K562 (cell line): ENCODE measurements at regions not wholly inside any gene's neighbourhood (a gene's known extent, or its start where the extent isn't known, plus 50 kb on each side); places are given as distances from the start of the nearest gene placed in this dataset.

ENCODE experiments used
- ATAC-seq: fragments of 200-7000 bp; cut with Tn5 transposase; 3 replicates; pipeline ENCODE4 v1.9.1; 2020; ENCODE audit warnings: moderate library complexity
- BruUV-seq: library from RNA; stranded (reverse); fragments of 400-500 nt; replicated peaks from 2 replicates; lab custom pipeline; 2021; lab: Mats Ljungman, UMichigan
- CTCF ChIA-PET: fragments of 300-600 bp; formaldehyde crosslinking; extraction: SDS; loops from one replicate; lab custom pipeline; 2021; ENCODE audit warnings: low intra/inter-chr PET ratio; lab: Yijun Ruan, JAX
- POLR2A ChIA-PET: fragments of 300-600, 350-650 bp; sonication (Branson Sonifier 250); formaldehyde crosslinking; extraction: SDS; loops from one replicate; lab custom pipeline; 2021; ENCODE audit warnings: antibody characterized with exemption, inconsistent platforms; lab: Yijun Ruan, JAX
- DNase-seq, 4 experiments: peaks; one replicate each; pipeline versions ENCODE4 v3.0.0 to v3.0.0-alpha.2; 2011 to 2018; ENCODE audit warnings: low spot score in 3 of 4, mixed read lengths in 3 of 4; ENCODE audit errors: extremely low read depth in 1 of 4
- FAIRE-seq: peaks from 2 replicates; lab custom pipeline; 2011; peaks lifted over from hg19 to GRCh38; lab: Jason Lieb, UNC
- H2AFZ ChIP-seq: 2 replicates; pipeline ENCODE4 v1.6.0; 2011; ENCODE audit warnings: low read depth, low read length, control low read depth, inconsistent platforms
- H3K27ac ChIP-seq: fragments of 200-600 bp; 3 replicates; pipeline ENCODE4 v1.8.0; 2011; ENCODE audit warnings: low read depth, mild to moderate bottlenecking, control low read depth, inconsistent platforms, low read length, moderate library complexity, mixed read lengths; ENCODE audit errors: extremely low read depth
- H3K27me3 ChIP-seq, 2 experiments: fragments of 300-600 bp in 1 of 2; 2 replicates in 1 of 2; 3 replicates in 1 of 2; pipeline versions ENCODE4 v1.6.0 to v1.8.0; 2011; ENCODE audit warnings: inconsistent platforms in 2 of 2, low read length in 2 of 2, mild to moderate bottlenecking in 1 of 2, mixed read lengths in 1 of 2, moderate library complexity in 1 of 2; ENCODE audit not compliant: control insufficient read depth in 2 of 2, insufficient read depth in 2 of 2
- H3K36me3 ChIP-seq: fragments of 300-600 bp; 3 replicates; pipeline ENCODE4 v1.8.0; 2011; ENCODE audit warnings: mild to moderate bottlenecking, low read length, inconsistent platforms; ENCODE audit not compliant: control insufficient read depth, insufficient read depth
- H3K4me1 ChIP-seq, 2 experiments: fragments of 200-600 bp in 1 of 2; replicated peaks in 1 of 2; 2 replicates in 1 of 2; 3 replicates in 1 of 2; pipeline versions ENCODE4 v1.5.1 to v1.8.0; 2011; ENCODE audit warnings: inconsistent platforms in 2 of 2, low read length in 2 of 2, mild to moderate bottlenecking in 1 of 2, mixed read lengths in 1 of 2, moderate library complexity in 1 of 2; ENCODE audit not compliant: control insufficient read depth in 2 of 2, insufficient read depth in 2 of 2
- H3K4me2 ChIP-seq: 2 replicates; pipeline ENCODE4 v1.6.1; 2011; ENCODE audit warnings: low read length, control low read depth, inconsistent platforms, mixed read lengths; ENCODE audit not compliant: insufficient read depth
- H3K4me3 ChIP-seq: fragments of 200-600 bp; sonication (generic), shearing (Covaris generic); 2 replicates; pipeline ENCODE4 v1.5.1; 2016; ENCODE audit warnings: control low read depth, inconsistent platforms
- H3K79me2 ChIP-seq: fragments of 200-600 bp; 3 replicates; pipeline ENCODE4 v1.8.0; 2011; ENCODE audit warnings: low read length, inconsistent platforms; ENCODE audit not compliant: control insufficient read depth, insufficient read depth
- H3K9ac ChIP-seq, 2 experiments: 2 replicates each; pipeline versions ENCODE4 v1.6.0 to v1.6.1; 2011; ENCODE audit warnings: low read depth in 2 of 2, low read length in 2 of 2, control low read depth in 1 of 2, inconsistent platforms in 1 of 2, mild to moderate bottlenecking in 1 of 2, mixed read lengths in 1 of 2; ENCODE audit not compliant: insufficient read depth in 1 of 2
- H3K9me1 ChIP-seq: one replicate; pipeline ENCODE4 v1.6.0; 2011; ENCODE audit warnings: inconsistent platforms, mild to moderate bottlenecking, low read length, moderate library complexity; ENCODE audit not compliant: control insufficient read depth, insufficient read depth
- H3K9me3 ChIP-seq: replicated peaks from 2 replicates; pipeline ENCODE4 v1.5.1; 2011; ENCODE audit warnings: low read depth, low read length, inconsistent platforms; ENCODE audit not compliant: control insufficient read depth, insufficient read depth
- H4K20me1 ChIP-seq: replicated peaks from 2 replicates; pipeline ENCODE4 v1.6.1; 2011; ENCODE audit warnings: low read length, inconsistent platforms, mixed read lengths; ENCODE audit not compliant: control insufficient read depth, insufficient read depth
- BCLAF1 ChIP-seq, 2 experiments: fragments of 450-650 bp in 1 of 2; IDR thresholded peaks; 2 replicates each; pipeline ENCODE4 v1.6.1; 2011 to 2017; ENCODE audit warnings: low read depth in 2 of 2, antibody characterized with exemption in 1 of 2, borderline replicate concordance in 1 of 2, low read length in 1 of 2, mild to moderate bottlenecking in 1 of 2, mixed read lengths in 1 of 2; ENCODE audit not compliant: control insufficient read depth in 1 of 2
- GABPA ChIP-seq: fragments of 200-800 bp; sonication (Bioruptor generic); conservative IDR thresholded peaks from 2 replicates; pipeline ENCODE4 v1.6.1; 2016; ENCODE audit warnings: low read depth, missing genetic modification characterization, missing compliant biosample characterization
- IRF2 ChIP-seq: sonication (generic); formaldehyde crosslinking; IDR thresholded peaks from 2 replicates; pipeline ENCODE4 v1.8.1; 2022; ENCODE audit warnings: mild to moderate bottlenecking, missing genetic modification reagents
- USF2 ChIP-seq: sonication (generic); formaldehyde crosslinking; IDR thresholded peaks from 2 replicates; pipeline ENCODE4 v1.5.0; 2020; ENCODE audit warnings: missing genetic modification reagents
- ZFPM2 ChIP-seq: fragments of 250-450 bp; sonication (Bioruptor Pico); IDR thresholded peaks from 2 replicates; pipeline ENCODE4 v1.5.1; 2022; ENCODE audit warnings: mild to moderate bottlenecking
- WGBS: fragments of 100-300 bp; shearing (Covaris generic); methylation state at CpG from one replicate; pipeline ENCODE4 v1.1.6; 2016; ENCODE audit warnings: low coverage, mixed read lengths; ENCODE audit not compliant: insufficient coverage; ENCODE audit errors: missing lambda C conversion rate; 5-methylcytosine and 5-hydroxymethylcytosine counted together
- in situ Hi-C: fragments of 300-500 bp; cut with MboI; formaldehyde crosslinking; loops from 4 replicates; pipeline ENCODE4 v1.15.0; 2018; ENCODE audit warnings: inconsistent platforms, mixed read lengths
- intact Hi-C: fragments of 100-400 bp; cut with micrococcal nuclease; formaldehyde crosslinking; loops from 2 replicates; pipeline ENCODE4 v1.14.2; 2022

- WGBS = 16% methylated on average over 9 of the region's 9 CpGs
- no peaks in the 10 kb centered on the region for H3K36me3 ChIP-seq
- TF ChIP-seq BCLAF1 (IDR thresholded peaks at IDR 0.05; ENCODE audit: borderline replicate concordance in 1 of 2, control insufficient read depth in 1 of 2, low read depth in 2 of 2, low read length in 1 of 2) = no peak
- no peak for TF ChIP-seq GABPA
- no peak for TF ChIP-seq USF2
- TF ChIP-seq IRF2 (CRISPR knock-in tag) = no peak
- TF ChIP-seq ZFPM2 (CRISPR knock-in tag) = no peak
- TF ChIP-seq, all 486 proteins: peak for 0
- no peak overlapping the region for H2AFZ ChIP-seq
- no peak overlapping the region for H3K4me3 ChIP-seq
- DNase-seq (no peak), FAIRE-seq (no peak), ATAC-seq (no peak)
- in situ Hi-C loops = no loop called here
- H3K27ac ChIP-seq = no peak overlapping the region
- no TSS peak for BruUV-seq
- POLR2A ChIA-PET = no interaction called here
- peaks cover 5% of the 10 kb centered on the region; the same call in 1 of the 2 replicates for H4K20me1 ChIP-seq
- H3K4me1 ChIP-seq = no peaks in the 10 kb centered on the region
- CTCF ChIA-PET = no interaction called here
- H3K9ac ChIP-seq = no peak overlapping the region
- H3K9me3 ChIP-seq = no peaks in the 10 kb centered on the region
- no peaks in the 10 kb centered on the region for H3K79me2 ChIP-seq
- no peak overlapping the region for H3K4me2 ChIP-seq
- intact Hi-C loops = no loop called here
- H3K27me3 ChIP-seq = peaks cover 26 to 52% of the 10 kb centered on the region in 2 experiments
- H3K9me1 ChIP-seq = no peaks in the 10 kb centered on the region
These were observed 228.2 kb upstream of the KLF4 start for GRCh38 chr9:107717529-107718314.
